ENCODE measurements at regions not wholly inside any gene's neighbourhood (a gene's known extent, or its start where the extent isn't known, plus 50 kb on each side); places are given as distances from the start of the nearest gene placed in this dataset.
A peak's percentile ranks its signal among the peaks of the same experiment; 100 is the strongest.
"Not testable (repeated sequence)": the region's sequence is repeated elsewhere in the genome, so short reads cannot be mapped to it uniquely, and the experiment has no call there.

- Histone ChIP-seq H3K27ac (no peak overlapping the region), H3K36me3 (no peaks in the 10 kb centered on the region), H3K4me3 (no peak overlapping the region), H3K9me3 (no peaks in the 10 kb centered on the region), H3K27me3 (no peaks in the 10 kb centered on the region), H3K4me1 (no peaks in the 10 kb centered on the region)
- ATAC-seq = no peak
- TF ChIP-seq CTCF (IDR thresholded peaks at IDR 0.05) = no peak
- no peak for DNase-seq
- intact Hi-C loops (cut with DNase I) = no loop called here
These were observed 243.0 kb downstream of the KBTBD8 start for GRCh38 chr3:67241084-67241483.

DNA sequence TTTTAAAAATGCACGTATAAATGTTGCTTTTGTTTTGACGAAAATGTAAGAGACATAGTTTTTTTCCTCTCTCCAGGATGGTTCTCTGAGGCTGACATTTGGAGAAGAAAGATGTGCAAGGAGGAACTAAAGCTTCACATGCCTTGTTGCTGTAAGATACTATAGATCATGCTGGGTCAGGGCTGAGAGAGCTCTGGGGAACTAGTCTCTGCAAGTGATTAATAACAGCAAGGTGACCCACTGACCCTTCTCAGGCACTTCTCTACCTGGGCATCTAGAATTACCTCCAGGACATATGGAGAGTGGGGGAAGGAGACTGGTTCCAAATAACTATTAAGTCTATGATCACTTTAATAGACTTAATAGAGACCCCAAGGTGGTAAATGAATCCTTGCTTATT is 246.0 kb downstream of the KBTBD8 start:
- ATAC-seq = no peak
- intact Hi-C loops (cut with DNase I) = no loop called here
- Histone ChIP-seq H3K27ac (no peak overlapping the region), H3K9me3 (no peaks in the 10 kb centered on the region), H3K27me3 (no peaks in the 10 kb centered on the region), H3K36me3 (no peaks in the 10 kb centered on the region), H3K4me1 (no peaks in the 10 kb centered on the region), H3K4me3 (no peak overlapping the region)
- no peak for TF ChIP-seq CTCF (IDR thresholded peaks at IDR 0.05)
- no peak for DNase-seq

GRCh38 chr3:67245545-67245944 is 247.4 kb downstream of the KBTBD8 start:
- H3K4me1 ChIP-seq = no peaks in the 10 kb centered on the region
- H3K36me3 ChIP-seq = no peaks in the 10 kb centered on the region
- no peak overlapping the region for H3K4me3 ChIP-seq
- no peaks in the 10 kb centered on the region for H3K27me3 ChIP-seq
- no peaks in the 10 kb centered on the region for H3K9me3 ChIP-seq
- intact Hi-C loops (cut with DNase I) = no loop called here
- no peak for DNase-seq
- H3K27ac ChIP-seq = no peak overlapping the region
- no peak for TF ChIP-seq CTCF (IDR thresholded peaks at IDR 0.05)
- no peak for ATAC-seq

DNA sequence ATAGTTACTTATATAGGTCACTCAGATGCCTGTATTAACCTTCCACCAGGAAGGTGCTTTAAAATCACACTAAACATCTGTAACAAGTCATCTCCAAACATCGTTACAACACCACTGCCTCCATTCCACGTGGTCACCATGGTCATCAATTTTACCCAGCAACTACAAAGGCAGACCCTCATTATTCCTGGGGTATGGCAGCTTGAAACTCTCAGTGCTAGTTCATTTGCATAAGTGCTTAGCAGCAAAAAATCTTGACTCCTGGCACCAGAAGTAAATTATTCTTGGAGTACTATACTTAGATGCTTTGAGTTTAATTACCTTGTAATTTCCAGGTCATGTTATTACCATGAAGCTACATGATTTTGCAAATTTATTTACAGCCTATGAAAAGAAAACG is 250.6 kb downstream of the KBTBD8 start:
- no peak overlapping the region for H3K4me3 ChIP-seq
- ATAC-seq (no peak), DNase-seq (no peak)
- H3K4me1 ChIP-seq = no peaks in the 10 kb centered on the region
- TF ChIP-seq CTCF (IDR thresholded peaks at IDR 0.05) = no peak
- no peaks in the 10 kb centered on the region for H3K27me3 ChIP-seq
- H3K36me3 ChIP-seq = no peaks in the 10 kb centered on the region
- intact Hi-C loops (cut with DNase I) = no loop called here
- no peaks in the 10 kb centered on the region for H3K9me3 ChIP-seq
- H3K27ac ChIP-seq = no peak overlapping the region

- H3K27ac ChIP-seq; H3K9me3 ChIP-seq; H3K27me3 ChIP-seq; H3K36me3 ChIP-seq; intact Hi-C loops (cut with DNase I); H3K4me3 ChIP-seq; H3K4me1 ChIP-seq; DNase-seq; ATAC-seq: not testable (repeated sequence)
These were observed 254.8 kb downstream of the KBTBD8 start for GRCh38 chr3:67252906-67253305.

GRCh38 chr3:67278015-67278618 is 280.0 kb downstream of the KBTBD8 start:
- TF ChIP-seq CTCF (IDR thresholded peaks at IDR 0.05) = no peak
- DNase-seq (no peak), ATAC-seq (peak; percentile 47)
- Histone ChIP-seq H3K27ac (no peak overlapping the region), H3K4me3 (no peak overlapping the region), H3K4me1 (no peaks in the 10 kb centered on the region), H3K27me3 (no peaks in the 10 kb centered on the region), H3K9me3 (no peaks in the 10 kb centered on the region), H3K36me3 (no peaks in the 10 kb centered on the region)
- intact Hi-C loops (cut with DNase I) = no loop called here

All from upper lobe of right lung (tissue), 1 donor.